Kidney capillary endothelial cell (primary cell): ENCODE measurements at regions not wholly inside any gene's neighbourhood (a gene's known extent, or its start where the extent isn't known, plus 50 kb on each side); places are given as distances from the start of the nearest gene placed in this dataset.

Experiments used
- DNase-seq: peaks from one replicate; pipeline ENCODE4 v3.0.0-alpha.2; 2018; ENCODE audit warnings: low spot score

DNA sequence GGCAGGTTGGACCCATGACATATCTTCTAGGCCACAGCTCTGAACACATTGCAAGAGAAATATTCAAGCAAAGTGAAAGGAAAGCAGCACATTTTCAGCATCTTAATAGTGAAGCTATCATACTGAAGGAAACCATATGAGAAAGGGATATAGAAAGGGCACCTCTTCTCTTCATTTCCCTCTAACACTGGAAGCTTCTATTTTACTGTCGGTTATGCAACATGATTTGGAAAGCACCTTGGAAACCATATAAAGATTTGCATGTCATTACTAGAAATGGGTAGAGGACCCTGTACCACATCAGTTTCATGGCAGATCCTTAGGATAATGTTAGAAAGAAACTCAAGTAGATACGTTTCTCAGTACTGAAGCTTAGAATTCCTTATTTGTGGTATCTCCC, 70.5 kb upstream of the HMGN3 start:
- DNase-seq, result no peak

DNA sequence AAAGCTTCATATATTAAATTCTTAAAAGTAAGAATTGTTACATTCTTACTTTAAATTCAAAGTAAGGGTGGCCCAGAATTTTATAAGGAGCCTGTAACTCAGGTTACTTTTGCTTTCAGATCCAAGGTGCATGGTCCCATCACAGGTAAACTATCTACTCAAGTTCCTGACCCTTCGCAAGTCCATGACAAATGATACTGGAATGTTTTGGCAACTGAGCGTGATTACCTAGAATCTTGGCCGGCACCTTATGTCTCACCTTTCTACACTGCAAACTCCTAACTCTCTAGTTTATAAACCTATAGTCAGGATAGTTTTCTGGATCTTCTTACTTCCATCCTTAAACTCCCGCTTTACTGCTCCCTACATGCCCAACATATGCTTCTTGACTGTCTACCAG, 67.9 kb upstream of the HMGN3 start:
- no peak for DNase-seq

GRCh38 chr6:79301290-79301689, 66.8 kb upstream of the HMGN3 start:
- DNase-seq, result no peak

DNA sequence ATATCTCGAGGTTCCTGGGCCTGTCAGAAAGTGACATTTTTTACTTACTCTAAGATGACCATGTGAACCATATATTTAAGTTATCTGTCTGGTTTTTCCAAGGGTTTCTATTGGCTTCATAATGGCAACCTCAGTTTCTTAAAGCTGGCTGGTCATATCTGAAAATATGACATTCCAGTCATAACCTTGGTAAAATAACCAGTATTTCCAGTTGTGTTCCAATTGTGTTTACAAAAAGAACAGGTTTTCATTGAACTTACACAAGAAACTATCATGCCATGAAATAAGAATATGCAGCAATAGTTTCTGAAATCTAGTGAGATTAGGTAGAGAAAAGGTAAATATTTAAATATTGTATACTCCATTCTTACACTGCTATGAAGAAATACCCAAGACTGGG, 61.7 kb upstream of the HMGN3 start:
- DNase-seq, result no peak
